CD4-positive, alpha-beta T cell treated with Interleukin-15 for 4 hours (primary cell): ENCODE measurements at regions not wholly inside any gene's neighbourhood (a gene's known extent, or its start where the extent isn't known, plus 50 kb on each side); places are given as distances from the start of the nearest gene placed in this dataset.

Experiments used
- DNase-seq: peaks from one replicate; pipeline ENCODE4 v3.0.0-alpha.2; 2020; ENCODE audit warnings: low spot score

DNA sequence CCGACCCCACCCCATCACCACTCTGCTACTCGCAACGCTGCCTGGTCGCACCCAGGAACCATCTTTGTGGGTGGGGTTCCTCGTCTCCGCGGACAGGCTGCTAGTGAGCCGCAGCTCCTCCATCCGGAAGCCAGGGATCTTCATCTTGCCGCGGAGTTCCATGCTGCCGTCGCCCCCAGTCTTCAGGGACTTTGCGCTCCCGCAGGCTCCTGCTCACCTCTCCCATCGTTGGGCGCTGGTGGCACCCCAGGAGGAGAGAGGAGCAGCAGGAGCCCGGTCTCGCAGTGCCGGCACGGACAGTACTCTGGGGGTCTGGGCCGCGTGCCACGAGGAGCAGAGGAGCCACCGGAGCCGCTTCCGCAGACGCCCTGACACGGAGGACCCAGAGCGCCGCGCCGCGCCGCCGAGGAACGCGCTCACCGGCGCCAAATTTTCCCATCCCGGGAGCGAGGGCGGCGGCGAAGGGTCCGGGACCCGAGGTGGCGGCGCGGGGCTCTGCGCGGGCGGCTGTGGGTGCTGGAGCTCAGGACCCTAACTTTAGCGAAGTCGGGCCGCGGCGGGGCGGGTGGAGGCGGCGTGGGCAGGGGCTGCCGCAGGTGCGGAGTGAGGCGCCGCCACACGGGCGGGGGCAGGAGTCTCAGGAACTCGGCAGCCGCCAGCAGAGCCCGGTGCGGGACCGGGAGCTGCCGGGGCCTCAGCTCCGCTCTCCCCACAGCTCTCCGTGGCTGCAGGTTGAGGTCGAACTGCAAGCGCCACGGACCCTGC is 750.1 kb upstream of the SORCS1 start:
- DNase-seq, result no peak

DNA sequence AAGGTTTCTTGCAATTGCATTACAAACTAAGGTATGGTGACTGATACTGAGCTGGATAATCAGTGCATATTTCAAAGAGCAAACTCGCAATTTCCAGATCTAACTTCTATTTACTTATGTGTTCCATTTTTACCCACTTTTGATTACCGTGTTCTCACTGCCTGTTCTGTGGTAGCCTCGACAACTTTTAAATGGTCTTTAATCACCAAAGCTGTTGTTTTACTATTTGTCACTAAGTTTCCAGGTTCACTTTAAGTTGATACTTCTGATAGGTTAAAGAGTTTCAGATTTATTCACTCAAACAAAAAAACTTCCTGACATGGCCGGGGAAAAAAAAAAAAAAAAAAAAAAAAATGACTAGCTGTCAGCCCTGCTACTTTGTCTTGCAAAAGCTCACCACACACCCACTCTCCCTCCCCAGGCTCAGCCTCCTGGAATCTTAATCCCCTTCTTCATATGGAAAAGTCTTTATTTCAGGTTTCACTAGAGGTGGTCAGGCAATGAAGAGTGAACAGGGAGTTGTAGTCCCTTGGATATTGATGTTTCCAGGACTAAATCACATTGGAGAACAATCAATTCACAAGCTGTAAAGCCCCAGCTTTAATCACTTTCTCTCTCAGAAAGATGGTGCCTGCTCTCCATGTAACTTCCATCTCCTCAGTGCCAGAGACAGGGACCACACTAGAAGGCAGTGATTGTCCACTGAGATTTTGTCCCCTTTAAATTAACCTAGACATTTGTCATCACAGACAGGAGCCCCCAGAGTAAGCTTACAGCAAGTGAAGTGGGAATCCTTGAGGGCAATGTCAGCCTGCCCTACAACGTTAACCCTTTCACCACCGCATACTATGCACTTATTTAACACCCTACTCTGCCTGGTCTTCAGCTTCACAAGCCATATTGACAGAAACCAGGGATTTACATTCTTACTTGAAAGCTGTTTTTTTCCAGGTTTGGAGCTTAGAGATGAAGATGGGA is 749.1 kb upstream of the SORCS1 start:
- no peak for DNase-seq

DNA sequence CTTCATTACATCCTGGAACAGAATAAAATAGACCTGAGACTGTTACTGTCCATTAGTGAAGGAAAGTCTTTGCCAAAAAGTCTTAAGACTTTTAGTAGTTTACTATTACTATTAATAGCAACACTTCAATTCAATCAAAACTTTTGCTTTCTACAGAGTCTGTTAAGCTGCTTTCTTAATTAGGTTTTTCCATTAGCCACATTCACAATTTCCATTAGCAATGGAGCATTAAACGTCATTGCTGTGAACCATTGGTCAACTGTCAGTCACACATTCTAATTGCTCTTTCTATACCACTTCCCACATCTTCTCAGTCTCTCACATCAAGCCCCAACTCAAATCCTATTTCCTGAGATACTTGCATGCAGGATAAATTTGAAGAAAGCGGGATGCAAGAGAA is 736.6 kb upstream of the SORCS1 start:
- no peak for DNase-seq

DNA sequence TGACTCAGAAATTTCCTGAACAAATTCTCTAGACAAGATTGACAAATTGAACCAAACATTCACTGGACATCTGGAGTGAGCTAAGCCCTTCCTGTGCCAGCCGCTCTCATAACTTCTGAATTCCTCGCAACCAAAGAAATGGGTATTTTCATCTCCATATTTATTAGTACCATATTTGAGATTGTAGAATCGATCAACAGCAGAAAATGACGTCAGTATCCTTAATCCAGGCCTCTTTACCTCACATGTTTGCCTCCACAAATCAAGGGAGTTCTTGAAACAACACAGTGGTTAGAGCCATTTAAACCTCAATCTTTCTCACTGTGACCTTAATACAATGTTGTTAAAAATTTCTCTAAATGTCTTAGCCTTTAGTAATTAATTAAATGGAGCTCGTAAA is 735.6 kb upstream of the SORCS1 start:
- DNase-seq, result no peak

DNA sequence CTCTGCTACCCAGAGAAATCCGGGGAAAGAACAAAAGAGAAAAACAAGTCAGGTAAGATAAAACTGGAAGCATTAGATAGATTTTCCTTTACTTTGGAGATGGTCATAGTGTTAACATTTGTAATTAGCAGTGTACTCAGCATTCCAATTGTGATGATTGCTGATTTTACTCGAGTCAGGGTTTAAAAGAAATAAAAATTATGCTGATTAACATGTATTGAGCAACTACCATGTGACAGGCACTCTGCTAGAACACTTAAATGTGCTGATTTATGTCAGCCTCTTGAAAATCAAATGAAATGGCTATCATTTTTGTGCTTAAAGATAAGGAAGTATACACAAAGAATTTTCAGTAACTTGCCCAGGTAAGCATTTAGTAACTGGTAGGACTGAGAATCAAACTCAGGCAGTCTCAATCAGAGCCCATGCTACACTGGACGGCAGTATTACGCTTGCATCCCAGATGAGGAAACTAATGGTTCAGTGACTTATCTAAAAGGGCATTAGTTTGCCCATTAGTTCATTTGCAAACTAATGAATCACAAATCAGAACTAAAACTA is 735.1 kb upstream of the SORCS1 start:
- DNase-seq, result no peak

DNA sequence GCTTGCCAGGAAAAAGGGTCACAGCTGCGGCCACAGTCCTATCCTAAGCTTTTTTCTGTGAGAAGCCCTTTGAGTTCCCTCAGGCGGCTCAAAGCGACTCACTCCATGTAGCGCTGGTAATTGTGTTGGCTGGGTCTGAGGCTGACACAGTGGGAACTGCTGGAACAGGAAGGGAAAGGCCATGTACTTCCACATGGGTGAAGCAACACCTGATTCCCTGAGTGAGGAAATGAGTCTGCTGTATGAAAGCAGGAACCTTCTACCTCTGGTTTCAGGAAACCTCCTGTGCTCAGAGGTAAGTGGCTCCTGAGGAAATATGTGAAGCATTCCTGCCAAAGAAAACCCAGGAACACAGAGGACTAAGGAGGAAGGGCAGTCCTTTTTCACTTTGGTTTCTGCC is 734.6 kb upstream of the SORCS1 start:
- no peak for DNase-seq

DNA sequence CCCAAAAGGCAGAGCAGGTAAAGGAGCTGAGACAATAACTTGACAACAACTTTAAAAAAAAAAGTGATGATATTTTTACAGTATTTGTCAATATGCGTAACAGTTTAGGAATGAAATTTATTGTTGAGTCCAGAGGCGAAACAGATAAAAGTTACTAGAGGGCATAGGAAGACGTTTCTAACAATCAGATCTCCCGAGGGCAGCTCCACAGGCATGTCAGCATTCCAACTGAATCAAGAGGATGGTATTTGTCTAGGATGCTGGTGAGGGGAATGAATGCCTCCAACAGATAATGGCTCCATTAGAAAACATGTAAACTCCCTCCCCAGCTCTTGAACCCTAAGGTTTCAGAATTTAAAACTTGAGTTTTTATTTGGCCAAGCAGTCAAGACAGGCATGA is 733.9 kb upstream of the SORCS1 start:
- no peak for DNase-seq

DNA sequence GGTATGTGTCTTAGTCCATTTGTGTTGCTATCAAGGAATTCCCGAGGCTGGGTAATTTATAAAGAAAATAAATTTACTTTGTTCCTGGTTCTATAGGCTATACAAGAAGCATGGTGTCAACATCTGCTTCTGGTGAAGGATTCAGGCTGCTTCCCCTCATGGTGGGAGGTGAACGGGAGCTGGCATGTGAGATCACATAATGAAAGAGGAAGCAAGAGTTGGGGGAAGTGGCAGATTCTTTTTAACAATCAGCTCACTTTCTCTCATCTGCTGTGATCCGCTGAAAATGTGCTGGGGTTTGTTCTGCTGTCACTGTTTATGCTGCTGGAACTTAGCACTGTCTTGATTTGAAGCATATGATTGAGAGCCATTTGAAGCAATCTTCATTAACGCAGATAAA is 730.0 kb upstream of the SORCS1 start:
- DNase-seq, result no peak

DNA sequence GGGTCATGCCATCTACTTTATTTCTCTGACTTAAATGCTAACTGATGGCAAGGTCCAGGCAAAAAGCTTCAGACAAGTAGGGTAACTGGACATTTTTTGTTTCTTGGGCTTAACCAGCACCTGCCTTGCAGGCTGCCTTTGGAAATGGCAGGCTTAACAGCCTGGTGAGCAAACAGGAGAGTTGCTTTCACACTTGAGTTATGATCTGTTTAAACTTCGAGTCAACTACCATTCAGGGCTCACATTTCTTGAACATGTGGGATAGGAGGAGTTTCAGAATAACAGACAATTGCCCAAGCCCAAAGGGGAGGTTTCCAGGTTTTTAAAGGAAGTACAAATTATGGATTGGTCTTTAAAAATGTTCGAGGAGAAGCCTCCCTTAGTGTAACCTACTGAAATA is 724.6 kb upstream of the SORCS1 start:
- DNase-seq, result no peak

DNA sequence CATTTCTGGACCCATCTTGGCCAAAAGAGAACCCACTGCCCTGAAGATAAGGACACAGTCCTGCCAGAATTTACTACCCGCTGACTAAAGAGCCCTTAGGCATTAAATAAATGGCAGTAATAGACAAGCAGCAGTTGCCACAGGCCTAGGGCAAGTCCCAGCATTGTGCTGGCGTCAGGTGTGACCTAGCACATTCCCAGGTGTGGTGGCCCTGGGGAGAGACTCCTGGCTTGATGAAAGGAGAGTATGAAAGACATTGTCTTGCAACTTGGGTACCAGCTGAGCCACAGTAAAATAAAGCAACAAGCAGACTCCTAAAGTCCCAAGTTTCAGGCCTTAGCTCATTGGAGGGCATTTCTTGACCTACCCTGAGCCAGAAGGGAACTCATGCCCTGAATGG is 715.7 kb upstream of the SORCS1 start:
- DNase-seq, result no peak

DNA sequence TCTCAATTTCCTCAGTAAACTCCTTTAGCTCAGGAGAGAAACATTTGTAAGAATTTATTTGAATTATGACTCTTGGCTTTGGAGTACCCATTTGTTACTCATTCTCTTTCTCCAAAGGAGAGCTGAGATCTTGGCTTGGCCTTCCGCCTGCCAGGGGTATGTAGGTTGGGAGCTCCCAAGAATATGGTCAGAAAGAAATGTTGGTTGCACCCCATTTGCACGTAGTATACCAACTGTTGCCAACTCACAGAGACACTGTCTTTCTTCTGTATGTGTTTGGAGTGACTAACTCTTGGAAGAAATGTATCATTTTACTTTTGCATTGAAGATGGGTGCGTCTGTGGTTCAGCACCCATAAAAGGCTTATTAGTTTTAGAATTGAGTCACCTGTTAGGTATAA is 708.5 kb upstream of the SORCS1 start:
- DNase-seq, result no peak

DNA sequence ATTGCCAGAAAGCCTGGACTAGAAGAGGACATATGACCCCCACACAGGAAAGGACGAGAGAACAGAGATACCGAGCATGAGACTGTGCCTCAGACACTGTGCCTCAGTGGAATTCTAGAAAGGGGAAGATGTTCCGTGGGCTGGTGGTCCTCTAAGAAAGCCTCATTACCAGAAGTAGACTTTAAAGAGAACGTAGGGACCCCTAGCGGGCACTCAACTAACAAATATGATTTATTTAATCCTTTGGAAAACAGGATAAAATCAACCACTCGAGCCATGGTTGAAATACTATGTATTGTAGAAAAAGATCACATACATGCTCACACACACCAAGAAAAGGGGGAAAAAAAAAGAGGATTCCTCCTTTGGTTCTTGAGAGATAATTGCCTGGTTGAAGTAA is 701.2 kb upstream of the SORCS1 start:
- no peak for DNase-seq

DNA sequence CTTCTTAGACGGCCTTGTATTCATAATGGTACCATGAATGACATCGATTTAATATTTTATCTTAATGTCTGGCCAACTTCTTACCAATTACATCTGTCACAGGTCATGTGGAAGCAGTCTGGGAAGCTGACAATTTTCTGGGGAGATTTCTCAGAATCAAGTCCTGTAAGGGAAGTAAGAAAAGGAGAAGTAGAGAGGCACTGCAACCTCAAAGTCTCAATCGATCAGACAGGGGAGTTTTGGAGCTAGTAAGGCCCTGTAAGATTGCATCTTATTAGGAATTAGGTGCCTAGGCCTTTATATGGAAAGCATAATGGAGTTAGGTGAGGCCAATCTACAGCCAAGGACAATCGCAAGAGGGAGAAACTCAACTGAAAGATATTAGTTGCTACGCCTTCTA is 694.6 kb upstream of the SORCS1 start:
- DNase-seq, result no peak

DNA sequence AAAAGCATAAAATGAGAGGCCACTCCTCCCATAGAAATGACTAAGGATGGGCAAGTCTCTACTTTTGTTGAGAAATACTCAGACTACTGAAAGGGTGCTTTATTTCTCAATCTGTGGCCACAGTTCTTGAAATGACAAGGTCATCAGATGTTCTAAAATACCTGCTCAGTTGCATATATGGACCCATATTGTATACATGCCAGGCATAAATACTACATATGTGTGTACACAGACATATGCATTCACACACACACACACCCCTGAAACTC is 691.5 kb upstream of the SORCS1 start:
- DNase-seq, result no peak

DNA sequence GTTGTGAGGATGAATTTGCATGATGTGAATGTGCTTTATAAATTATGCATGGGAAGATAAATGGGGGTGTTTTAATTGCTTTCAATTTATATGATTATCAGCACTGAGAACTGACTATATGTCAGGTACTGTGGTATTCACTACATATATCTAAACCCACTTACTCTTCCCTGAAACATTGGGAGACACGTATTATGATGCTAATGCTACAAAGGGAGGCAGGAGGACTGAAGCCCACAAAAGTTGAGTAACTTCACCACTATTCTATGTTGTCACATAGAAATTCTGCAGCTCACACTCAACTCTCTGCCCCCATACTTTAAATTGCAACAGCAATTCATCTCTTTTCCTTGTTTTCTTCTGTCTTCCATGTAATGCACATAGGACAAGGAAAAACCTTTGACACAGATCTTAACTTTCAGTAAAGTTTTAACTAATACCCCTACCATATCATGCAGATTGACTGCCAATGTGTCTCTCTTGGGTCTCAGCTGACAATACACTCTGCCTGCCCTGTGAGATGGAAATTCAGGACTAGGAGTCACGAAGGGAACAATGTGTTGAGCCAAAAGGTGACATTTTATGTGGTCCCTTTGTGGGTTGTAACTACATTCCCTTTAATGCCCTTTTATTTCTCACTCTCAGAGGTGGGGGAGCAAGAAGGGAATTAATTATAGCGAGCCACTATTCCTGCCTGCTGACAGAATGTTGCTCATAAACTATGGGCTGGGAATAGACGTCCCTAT is 691.0 kb upstream of the SORCS1 start:
- no peak for DNase-seq

DNA sequence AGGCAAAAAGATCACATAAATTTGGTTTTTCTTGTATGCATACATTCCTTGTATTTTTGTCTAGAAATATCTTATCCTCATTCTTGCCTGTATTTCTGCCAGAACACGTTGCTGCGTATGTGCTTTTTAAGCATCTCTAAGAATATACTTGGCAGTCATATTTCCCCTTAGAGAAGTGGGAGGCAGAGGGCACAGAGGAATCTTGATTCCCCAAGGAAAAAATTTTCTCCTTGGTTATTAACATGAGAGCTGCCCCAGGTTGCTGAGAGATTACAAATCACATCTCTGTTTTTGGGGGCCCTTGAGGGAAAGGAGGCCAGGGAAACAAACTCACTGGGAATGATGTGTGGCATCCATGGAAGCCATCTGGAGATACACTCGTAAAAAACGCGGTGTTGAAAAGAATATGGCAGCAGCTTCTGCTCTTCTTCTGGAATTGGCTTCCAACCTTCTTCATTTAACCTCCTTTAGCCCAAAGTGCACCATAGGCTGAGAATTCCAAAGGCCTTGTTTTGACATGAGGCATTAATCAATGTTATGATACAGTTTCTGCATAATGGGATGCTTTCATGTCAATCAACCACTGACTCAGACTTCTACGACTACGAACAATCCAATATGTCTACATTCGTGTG is 684.3 kb upstream of the SORCS1 start:
- no peak for DNase-seq

DNA sequence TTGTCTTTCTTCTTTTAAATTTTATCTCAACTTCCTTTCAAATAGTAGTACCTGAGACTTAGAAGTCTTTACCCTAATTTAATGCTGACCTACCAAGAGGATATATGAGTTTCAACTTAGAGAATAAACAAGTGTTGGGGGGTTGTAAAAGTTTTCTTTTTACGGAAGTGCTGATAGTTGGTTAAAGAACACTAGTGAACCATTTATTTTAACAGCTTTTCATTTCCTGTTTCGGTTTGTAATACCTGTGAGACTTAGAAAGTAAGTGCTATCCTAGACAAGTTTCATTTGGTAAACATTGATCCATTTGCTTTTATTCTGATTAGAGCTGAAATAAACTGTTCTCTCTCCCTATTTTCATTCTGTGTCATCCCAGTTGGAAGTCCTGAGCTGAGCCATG is 683.1 kb upstream of the SORCS1 start:
- no peak for DNase-seq

DNA sequence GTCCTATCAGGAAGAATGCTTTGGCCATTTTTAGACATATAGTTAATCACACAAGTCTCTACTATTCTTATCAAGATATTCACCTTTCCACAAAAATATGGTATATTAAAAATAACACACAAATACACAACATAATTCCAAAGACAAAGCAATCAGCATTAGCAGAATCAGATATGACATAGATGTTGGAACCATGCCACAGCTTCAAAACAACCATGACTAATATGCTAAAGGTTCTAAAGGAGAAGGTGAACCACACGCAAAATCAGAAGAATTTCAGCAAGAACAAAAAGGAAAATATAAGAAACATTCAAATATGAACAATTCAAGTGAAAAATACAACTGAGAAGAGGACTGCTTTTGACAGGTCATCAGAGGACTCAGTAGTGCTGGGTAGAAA is 670.2 kb upstream of the SORCS1 start:
- no peak for DNase-seq

DNA sequence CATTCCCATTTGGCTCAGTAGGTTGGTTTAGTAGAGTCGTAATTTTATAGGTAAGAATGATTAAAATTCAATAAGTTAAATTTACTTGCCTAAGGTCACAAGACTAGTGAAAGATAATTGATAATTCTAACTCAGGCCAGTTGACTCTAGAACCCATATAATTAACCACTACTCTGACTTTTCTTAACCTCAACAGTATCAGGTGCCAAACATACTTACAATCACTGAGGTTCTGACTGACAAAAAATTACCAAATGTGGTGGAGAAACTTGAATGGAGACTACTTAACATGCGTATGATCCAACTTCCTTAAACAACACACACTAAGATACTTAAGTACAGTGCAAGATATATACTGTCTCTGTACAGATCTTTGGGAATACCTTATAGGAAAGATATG is 667.3 kb upstream of the SORCS1 start:
- no peak for DNase-seq

DNA sequence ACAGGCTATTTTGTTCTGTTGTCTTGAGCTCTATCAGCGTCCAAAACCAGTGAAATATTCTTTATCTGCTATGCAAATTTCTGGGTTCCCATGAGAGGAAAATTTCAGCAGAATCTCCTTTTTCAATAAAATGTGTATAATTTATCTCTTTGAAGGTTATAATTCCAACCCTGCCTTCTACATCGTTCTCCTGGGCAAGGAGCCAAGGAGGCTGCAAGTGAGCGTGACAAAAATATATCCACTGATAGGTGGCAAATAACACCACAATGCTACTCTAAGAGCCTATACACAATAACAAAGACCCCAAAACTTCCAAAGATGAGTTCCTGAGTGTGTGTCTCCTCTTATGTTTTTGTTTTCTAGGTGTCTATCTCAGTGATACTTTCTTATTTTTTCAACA is 664.7 kb upstream of the SORCS1 start:
- DNase-seq, result no peak

DNA sequence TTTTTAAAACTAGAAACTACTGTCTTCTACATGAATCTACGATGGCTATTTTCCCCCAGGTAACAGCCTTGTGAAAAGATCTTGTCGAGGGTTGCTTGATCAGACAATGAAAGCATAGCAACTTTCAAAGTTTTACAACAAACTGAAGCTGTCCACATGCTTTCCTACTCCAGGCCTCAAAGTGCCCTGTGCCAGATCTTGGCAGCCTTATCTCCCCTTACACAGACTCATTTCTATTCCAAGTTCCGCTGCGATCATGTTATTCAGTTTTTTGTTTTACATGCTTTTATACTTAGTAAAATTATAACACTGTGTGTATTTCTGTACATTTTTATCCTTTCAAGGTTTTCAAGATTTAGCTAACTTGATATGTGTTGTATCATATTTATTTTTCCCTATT is 661.7 kb upstream of the SORCS1 start:
- no peak for DNase-seq

DNA sequence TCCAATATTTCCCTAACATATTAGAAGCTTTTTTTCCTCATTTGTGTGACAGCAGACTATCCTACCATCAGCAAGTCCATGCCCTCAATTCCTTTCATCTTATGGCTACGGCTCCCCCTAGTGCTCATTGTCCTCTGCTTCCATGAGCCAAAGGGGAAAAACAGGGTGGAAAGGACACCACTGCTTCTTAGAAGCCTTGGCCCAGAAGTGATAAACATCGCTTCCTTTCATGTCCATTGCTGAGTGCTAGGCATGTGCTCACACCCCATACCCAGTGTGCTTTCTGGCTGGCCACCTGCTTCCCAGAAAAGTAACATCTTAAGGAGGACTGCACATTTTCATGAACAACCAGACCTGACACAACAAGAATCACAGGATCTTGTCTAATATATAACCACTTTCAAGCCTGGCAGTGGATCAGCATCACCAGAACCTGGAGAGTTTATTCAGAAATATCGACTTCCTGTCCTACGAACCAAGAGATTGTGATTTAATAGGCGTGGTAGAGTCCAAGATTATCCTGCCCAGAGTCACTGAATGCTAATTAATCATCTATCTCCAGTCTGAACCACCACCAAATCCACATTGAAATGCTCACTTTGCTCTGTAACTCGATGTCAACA is 650.5 kb upstream of the SORCS1 start:
- no peak for DNase-seq
